H1 (cell line): ENCODE measurements at regions not wholly inside any gene's neighbourhood (a gene's known extent, or its start where the extent isn't known, plus 50 kb on each side); places are given as distances from the start of the nearest gene placed in this dataset.

Experiments used
- CTCF ChIA-PET: fragments of 300-600 bp; sonication (Branson Sonifier 250); formaldehyde crosslinking; loops from one replicate; lab custom pipeline; 2021; ENCODE audit not compliant: partially characterized antibody; lab: Charles Lee
- POLR2A ChIA-PET: fragments of 300-600 bp; sonication (Branson Sonifier 250); formaldehyde crosslinking; loops from one replicate; lab custom pipeline; 2021; ENCODE audit warnings: inconsistent platforms; ENCODE audit not compliant: partially characterized antibody; lab: Charles Lee
- DNase-seq, 2 experiments: peaks; one replicate each; pipeline versions ENCODE4 v3.0.0 to v3.0.0-alpha.2; 2010 to 2022; ENCODE audit warnings: low spot score in 2 of 2, low read depth in 1 of 2, mixed read lengths in 1 of 2
- FAIRE-seq: peaks from 2 replicates; lab custom pipeline; 2011; peaks lifted over from hg19 to GRCh38; lab: Jason Lieb, UNC
- H2AFZ ChIP-seq: 2 replicates; pipeline ENCODE4 v1.8.1; 2012; ENCODE audit warnings: low read length, inconsistent platforms
- H2AK5ac ChIP-seq: 2 replicates; pipeline ENCODE4 v1.6.1; 2013; ENCODE audit warnings: low read depth, low read length
- H2BK120ac ChIP-seq: replicated peaks from 2 replicates; pipeline ENCODE3; 2013; ENCODE audit warnings: low read depth, low read length, inconsistent platforms
- H2BK12ac ChIP-seq: 2 replicates; pipeline ENCODE4 v1.6.1; 2013; ENCODE audit warnings: low read depth, low read length
- H2BK15ac ChIP-seq: 2 replicates; pipeline ENCODE4 v1.6.1; 2013; ENCODE audit warnings: low read length
- H2BK20ac ChIP-seq: 2 replicates; pipeline ENCODE4 v1.6.1; 2013; ENCODE audit warnings: low read length
- H2BK5ac ChIP-seq: 2 replicates; pipeline ENCODE4 v1.6.1; 2013; ENCODE audit warnings: low read depth, low read length
- H3K14ac ChIP-seq: 2 replicates; pipeline ENCODE4 v1.6.1; 2013; ENCODE audit warnings: inconsistent platforms; ENCODE audit not compliant: insufficient read length
- H3K18ac ChIP-seq: 2 replicates; pipeline ENCODE4 v1.6.1; 2013; ENCODE audit warnings: low read length; ENCODE audit errors: extremely low read depth
- H3K23ac ChIP-seq: 2 replicates; pipeline ENCODE4 v1.6.1; 2013; ENCODE audit warnings: inconsistent platforms; ENCODE audit not compliant: insufficient read length
- H3K23me2 ChIP-seq: 2 replicates; pipeline ENCODE4 v1.6.1; 2013; ENCODE audit warnings: low read depth, low read length
- H3K27ac ChIP-seq: 2 replicates; pipeline ENCODE4 v1.6.1; 2011; ENCODE audit warnings: low read depth, low read length, inconsistent platforms
- H3K27me3 ChIP-seq, 4 experiments: replicated peaks in 1 of 4; 1 replicate in 1 of 4; 2 replicates in 3 of 4; pipeline versions ENCODE4 v1.6.1 to v1.8.1; 2011 to 2013; ENCODE audit warnings: low read length in 3 of 4, mild to moderate bottlenecking in 3 of 4, inconsistent platforms in 2 of 4, mixed read lengths in 2 of 4, moderate library complexity in 1 of 4; ENCODE audit not compliant: control insufficient read depth in 3 of 4, insufficient read depth in 3 of 4; ENCODE audit errors: extremely low read depth in 1 of 4
- H3K36me3 ChIP-seq, 4 experiments: 2 replicates each; pipeline versions ENCODE4 v1.6.1 to v1.8.1; 2011 to 2013; ENCODE audit warnings: mild to moderate bottlenecking in 4 of 4, low read length in 3 of 4, moderate library complexity in 2 of 4, control low read depth in 1 of 4, inconsistent platforms in 1 of 4; ENCODE audit not compliant: insufficient read depth in 4 of 4, control insufficient read depth in 2 of 4
- H3K4ac ChIP-seq: replicated peaks from 2 replicates; pipeline ENCODE3; 2013; ENCODE audit warnings: low read length, low read depth, mixed read lengths, inconsistent platforms; ENCODE audit not compliant: insufficient read length
- H3K4me1 ChIP-seq, 4 experiments: replicated peaks in 1 of 4; 1 replicate in 1 of 4; 2 replicates in 3 of 4; pipeline versions ENCODE4 v1.6.1 to v1.8.1; 2011 to 2013; ENCODE audit warnings: low read length in 3 of 4, inconsistent platforms in 2 of 4, mixed read lengths in 1 of 4; ENCODE audit not compliant: insufficient read depth in 4 of 4, control insufficient read depth in 3 of 4
- H3K4me2 ChIP-seq, 2 experiments: 2 replicates each; pipeline versions ENCODE4 v1.6.1 to v1.8.1; 2011 to 2013; ENCODE audit warnings: low read depth in 2 of 2, low read length in 2 of 2, control low read depth in 1 of 2, inconsistent platforms in 1 of 2, mild to moderate bottlenecking in 1 of 2; ENCODE audit not compliant: insufficient read depth in 1 of 2
- H3K4me3 ChIP-seq, 4 experiments: fragments of 200-600, 300-600 bp in 1 of 4; sonication (generic), shearing (Covaris generic), sonication (Bioruptor Twin) in 1 of 4; 2 replicates each; pipeline versions ENCODE4 v1.5.1 to v1.8.1; 2011 to 2016; ENCODE audit warnings: low read length in 4 of 4, low read depth in 3 of 4, control low read depth in 2 of 4, inconsistent platforms in 2 of 4, mild to moderate bottlenecking in 2 of 4, mixed read lengths in 1 of 4, moderate library complexity in 1 of 4; ENCODE audit not compliant: insufficient read depth in 2 of 4; ENCODE audit errors: extremely low read depth in 1 of 4
- H3K56ac ChIP-seq: replicated peaks from 2 replicates; pipeline ENCODE3; 2013; ENCODE audit warnings: low read depth, mild to moderate bottlenecking, mixed read lengths, low read length, inconsistent platforms; ENCODE audit not compliant: insufficient read length
- H3K79me1 ChIP-seq: 2 replicates; pipeline ENCODE4 v1.6.1; 2013; ENCODE audit warnings: low read depth, low read length, control low read depth
- H3K79me2 ChIP-seq, 2 experiments: 2 replicates each; pipeline versions ENCODE4 v1.6.1 to v1.8.1; 2012 to 2013; ENCODE audit warnings: low read length in 2 of 2, mild to moderate bottlenecking in 2 of 2, inconsistent platforms in 1 of 2; ENCODE audit not compliant: insufficient read depth in 2 of 2, control insufficient read depth in 1 of 2
- H3K9ac ChIP-seq, 4 experiments: replicated peaks in 1 of 4; 1 replicate in 1 of 4; 2 replicates in 3 of 4; pipeline versions ENCODE4 v1.6.1 to v1.8.1; 2011 to 2013; ENCODE audit warnings: low read depth in 3 of 4, low read length in 3 of 4, control low read depth in 2 of 4, mild to moderate bottlenecking in 2 of 4, moderate library complexity in 2 of 4, inconsistent platforms in 1 of 4; ENCODE audit errors: extremely low read depth in 1 of 4
- H3K9me3 ChIP-seq, 2 experiments: 2 replicates each; pipeline versions ENCODE4 v1.6.1 to v1.8.1; 2012 to 2013; ENCODE audit warnings: mild to moderate bottlenecking in 2 of 2, moderate library complexity in 2 of 2, control low read depth in 1 of 2, inconsistent platforms in 1 of 2, low read depth in 1 of 2, low read length in 1 of 2, mixed read lengths in 1 of 2; ENCODE audit not compliant: insufficient read depth in 2 of 2
- H4K20me1 ChIP-seq, 2 experiments: replicated peaks in 1 of 2; 2 replicates each; pipeline versions ENCODE3 to v1.8.1; 2011 to 2013; ENCODE audit warnings: inconsistent platforms in 2 of 2, low read length in 2 of 2, mild to moderate bottlenecking in 1 of 2; ENCODE audit not compliant: insufficient read depth in 2 of 2, control insufficient read depth in 1 of 2
- H4K5ac ChIP-seq: 2 replicates; pipeline ENCODE4 v1.6.1; 2013; ENCODE audit warnings: low read length, low read depth, mixed read lengths, inconsistent platforms; ENCODE audit not compliant: insufficient read length
- H4K8ac ChIP-seq: 2 replicates; pipeline ENCODE4 v1.8.0; 2013; ENCODE audit warnings: mild to moderate bottlenecking, moderate library complexity, low read length, inconsistent platforms; ENCODE audit not compliant: insufficient read depth; ENCODE audit errors: extremely low read depth
- H4K91ac ChIP-seq: replicated peaks from 2 replicates; pipeline ENCODE3; 2013; ENCODE audit warnings: low read length, mixed read lengths, inconsistent platforms; ENCODE audit not compliant: insufficient read length
- ASH2L ChIP-seq: fragments of 200-600, 300-600 bp; sonication (generic); IDR thresholded peaks from one replicate; pipeline ENCODE4 v1.7.1; 2017; ENCODE audit warnings: low read length
- CBX5 ChIP-seq: fragments of 300-800, 300-1000 bp; sonication (generic); IDR thresholded peaks from 2 replicates; pipeline ENCODE4 v1.7.1; 2016; ENCODE audit warnings: antibody characterized with exemption, low read length, low read depth
- CEBPB ChIP-seq: IDR thresholded peaks from 2 replicates; pipeline ENCODE4 v1.6.1; 2012; ENCODE audit warnings: low read depth, low read length
- E2F6 ChIP-seq: IDR thresholded peaks from 2 replicates; pipeline ENCODE4 v1.6.1; 2012; ENCODE audit warnings: inconsistent platforms
- EGR1 ChIP-seq: IDR thresholded peaks from 2 replicates; pipeline ENCODE4 v1.6.1; 2011; ENCODE audit warnings: low read depth, low read length, borderline replicate concordance
- EZH2 ChIP-seq: fragments of 200-600 bp; sonication (generic); IDR thresholded peaks from 2 replicates; pipeline ENCODE4 v1.7.1; 2012; ENCODE audit warnings: low read depth, mild to moderate bottlenecking, moderate library complexity, low read length, inconsistent platforms; ENCODE audit not compliant: severe bottlenecking
- HDAC6 ChIP-seq: IDR thresholded peaks from one replicate; pipeline ENCODE4 v1.7.1; 2012; ENCODE audit warnings: low read depth, mild to moderate bottlenecking, inconsistent platforms, low read length, moderate library complexity
- JUN ChIP-seq: IDR thresholded peaks from 2 replicates; pipeline ENCODE4 v1.6.1; 2011; ENCODE audit warnings: low read depth, mild to moderate bottlenecking, improper control_type of control experiment, low read length
- JUND ChIP-seq: IDR thresholded peaks from 2 replicates; pipeline ENCODE4 v1.6.1; 2011; ENCODE audit warnings: mild to moderate bottlenecking, improper control_type of control experiment, low read length
- NRF1 ChIP-seq: IDR thresholded peaks from 2 replicates; pipeline ENCODE4 v1.6.1; 2011; ENCODE audit warnings: mild to moderate bottlenecking, low read depth, low read length, improper control_type of control experiment
- SP1 ChIP-seq: IDR thresholded peaks from 2 replicates; pipeline ENCODE4 v1.6.1; 2011; ENCODE audit warnings: low read depth, low read length
- SUZ12 ChIP-seq: fragments of 200-600 bp; sonication (generic); IDR thresholded peaks from 2 replicates; pipeline ENCODE4 v1.6.1; 2012; ENCODE audit warnings: mild to moderate bottlenecking, inconsistent platforms, low read length, moderate library complexity, mixed read lengths
- YY1 ChIP-seq: IDR thresholded peaks from 2 replicates; pipeline ENCODE4 v1.6.1; 2011; ENCODE audit warnings: low read depth, mild to moderate bottlenecking, low read length
- WGBS, 2 experiments: shearing (Covaris generic) in 1 of 2; methylation state at CpG; one replicate each; pipeline versions ENCODE4 v1.1.6 to v1.1.7; 2013 to 2015; ENCODE audit warnings: low lambda C conversion rate in 2 of 2, mixed read lengths in 2 of 2, inconsistent platforms in 1 of 2, low coverage in 1 of 2, missing lambda C conversion rate in 1 of 2; ENCODE audit not compliant: insufficient replicate concordance in 2 of 2, insufficient coverage in 1 of 2, insufficient read length in 1 of 2; ENCODE audit errors: extremely low coverage in 1 of 2, missing lambda C conversion rate in 1 of 2; 5-methylcytosine and 5-hydroxymethylcytosine counted together

GRCh38 chr6:130598021-130598989 is 228.9 kb upstream of the SMLR1 start:
- Histone ChIP-seq H4K91ac (no peak overlapping the region), H4K8ac (no peak overlapping the region), H2BK12ac (no peak overlapping the region), H3K4ac (no peak overlapping the region), H3K79me1 (no peaks in the 10 kb centered on the region), H4K5ac (no peak overlapping the region), H4K20me1 (no peaks in the 10 kb centered on the region), H3K9ac (no peak overlapping the region), H3K56ac (no peak overlapping the region), H2AK5ac (no peak overlapping the region), H3K36me3 (no peaks in the 10 kb centered on the region), H3K79me2 (no peaks in the 10 kb centered on the region), H3K27ac (no peak overlapping the region), H2BK20ac (no peak overlapping the region), H3K18ac (no peak overlapping the region), H2AFZ (no peak overlapping the region), H3K4me2 (no peak overlapping the region), H3K14ac (no peak overlapping the region), H2BK15ac (no peak overlapping the region), H3K4me1 (no peaks in the 10 kb centered on the region), H3K4me3 (no peak overlapping the region), H3K9me3 (no peaks in the 10 kb centered on the region), H3K23ac (no peak overlapping the region), H2BK120ac (no peak overlapping the region), H2BK5ac (no peak overlapping the region), H3K27me3 (no peaks in the 10 kb centered on the region), H3K23me2 (no peaks in the 10 kb centered on the region)
- FAIRE-seq = no peak
- no peak for DNase-seq
- WGBS, 2 experiments = 92% methylated on average over 2 of the region's 2 CpGs; no CpG with 5 or more reads in 1 of the 2 experiments
- ChIA-PET POLR2A (no interaction called here), CTCF (interaction anchor here (0.8 kb wide), 1 partner anchor 100 kb away, joined by 4 read pairs; no protein-coding TSS in a partner anchor)
- TF ChIP-seq CEBPB = no peak
- no peak for TF ChIP-seq NRF1
- no peak for TF ChIP-seq HDAC6
- TF ChIP-seq CBX5 = no peak
- TF ChIP-seq EZH2 = no peak
- no peak for TF ChIP-seq ASH2L
- TF ChIP-seq EGR1 = no peak
- TF ChIP-seq YY1 = no peak
- no peak for TF ChIP-seq JUN
- TF ChIP-seq JUND = no peak
- TF ChIP-seq SUZ12 = no peak
- TF ChIP-seq E2F6 = no peak
- no peak for TF ChIP-seq SP1
